OCI-LY3 (cell line): ENCODE measurements at regions not wholly inside any gene's neighbourhood (a gene's known extent, or its start where the extent isn't known, plus 50 kb on each side); places are given as distances from the start of the nearest gene placed in this dataset.

ENCODE experiments used
- H2AFZ ChIP-seq: fragments of 200-600, 300-600 bp; shearing (Covaris generic); 2 replicates; pipeline ENCODE4 v1.6.0; 2014; ENCODE audit warnings: antibody characterized with exemption, low read depth, low read length
- H3K27ac ChIP-seq: fragments of 200-600, 300-600 bp; sonication (generic); 2 replicates; pipeline ENCODE4 v1.5.1; 2014; ENCODE audit warnings: mild to moderate bottlenecking, low read length, moderate library complexity, mixed read lengths
- H3K27me3 ChIP-seq: fragments of 200-600, 300-600 bp; sonication (generic); 2 replicates; pipeline ENCODE4 v1.6.1; 2014; ENCODE audit warnings: low read depth, low read length, mixed read lengths
- H3K36me3 ChIP-seq: fragments of 200-600, 300-600 bp; sonication (generic); replicated peaks from 2 replicates; pipeline ENCODE3; 2014; ENCODE audit warnings: low read depth, low read length, mixed read lengths
- H3K4me1 ChIP-seq: fragments of 300-600, 200-600 bp; sonication (generic); 2 replicates; pipeline ENCODE4 v1.6.1; 2014; ENCODE audit warnings: low read length, mixed read lengths
- H3K4me2 ChIP-seq: fragments of 200-600, 300-600 bp; sonication (generic); 2 replicates; pipeline ENCODE4 v1.6.1; 2014; ENCODE audit warnings: low read length, mixed read lengths
- H3K4me3 ChIP-seq: fragments of 300-600, 200-600 bp; sonication (generic); 2 replicates; pipeline ENCODE4 v1.5.1; 2014; ENCODE audit warnings: antibody characterized with exemption, mild to moderate bottlenecking, low read length, moderate library complexity
- H3K79me2 ChIP-seq: fragments of 300-600, 200-600 bp; shearing (Covaris generic); 2 replicates; pipeline ENCODE4 v1.6.1; 2014; ENCODE audit warnings: mild to moderate bottlenecking, low read length, mixed read lengths
- H3K9ac ChIP-seq: fragments of 300-600, 200-600 bp; shearing (Covaris generic); 2 replicates; pipeline ENCODE4 v1.6.0; 2014; ENCODE audit warnings: mild to moderate bottlenecking, low read length, moderate library complexity
- H3K9me3 ChIP-seq: fragments of 200-600, 300-600 bp; shearing (Covaris generic); 2 replicates; pipeline ENCODE4 v1.6.1; 2014; ENCODE audit warnings: low read length, mixed read lengths; ENCODE audit not compliant: insufficient read depth
- H4K20me1 ChIP-seq: fragments of 200-600, 300-600 bp; sonication (generic); 2 replicates; pipeline ENCODE4 v1.6.1; 2016; ENCODE audit warnings: low read length, mixed read lengths; ENCODE audit not compliant: insufficient read depth
- CTCF ChIP-seq: fragments of 200-600, 300-600 bp; sonication (generic); IDR thresholded peaks from 2 replicates; pipeline ENCODE4 v1.5.1; 2014; ENCODE audit warnings: antibody characterized with exemption, low read length, low read depth
- EZH2phosphoT487 ChIP-seq: fragments of 200-600 bp; shearing (Covaris generic); IDR thresholded peaks from 2 replicates; pipeline ENCODE4 v1.6.1; 2018; ENCODE audit warnings: antibody characterized with exemption, mixed run types, low read depth

GRCh38 chr13:73473016-73473415 is 414.2 kb downstream of the KLF5 start:
- Histone ChIP-seq H3K36me3 (no peaks in the 10 kb centered on the region), H3K4me3 (no peak overlapping the region), H3K27ac (no peak overlapping the region), H3K27me3 (no peaks in the 10 kb centered on the region), H2AFZ (no peak overlapping the region), H3K4me1 (no peaks in the 10 kb centered on the region), H3K9me3 (no peaks in the 10 kb centered on the region), H3K9ac (no peak overlapping the region), H4K20me1 (no peaks in the 10 kb centered on the region), H3K79me2 (no peaks in the 10 kb centered on the region), H3K4me2 (no peak overlapping the region)
- no peak for TF ChIP-seq CTCF
- no peak for TF ChIP-seq EZH2phosphoT487

- Histone ChIP-seq H3K9ac (no peak overlapping the region), H3K4me3 (no peak overlapping the region), H3K27ac (no peak overlapping the region), H3K4me1 (no peaks in the 10 kb centered on the region), H2AFZ (no peak overlapping the region), H3K79me2 (no peaks in the 10 kb centered on the region), H3K4me2 (no peak overlapping the region), H3K9me3 (no peaks in the 10 kb centered on the region), H3K27me3 (no peaks in the 10 kb centered on the region), H4K20me1 (no peaks in the 10 kb centered on the region), H3K36me3 (no peaks in the 10 kb centered on the region)
- TF ChIP-seq EZH2phosphoT487 (no peak), CTCF (no peak)
These were observed 408.3 kb downstream of the KLF5 start for GRCh38 chr13:73467125-73467524.

GRCh38 chr13:73466561-73466960 is 407.8 kb downstream of the KLF5 start:
- Histone ChIP-seq H3K36me3 (no peaks in the 10 kb centered on the region), H3K27me3 (no peaks in the 10 kb centered on the region), H3K4me3 (no peak overlapping the region), H3K27ac (no peak overlapping the region), H3K9me3 (no peaks in the 10 kb centered on the region), H3K4me1 (no peaks in the 10 kb centered on the region), H4K20me1 (no peaks in the 10 kb centered on the region), H3K4me2 (no peak overlapping the region), H2AFZ (no peak overlapping the region), H3K9ac (no peak overlapping the region), H3K79me2 (no peaks in the 10 kb centered on the region)
- TF ChIP-seq EZH2phosphoT487: no peak
- TF ChIP-seq CTCF: no peak

- Histone ChIP-seq H3K27me3 (no peaks in the 10 kb centered on the region), H2AFZ (no peak overlapping the region), H3K4me3 (no peak overlapping the region), H3K4me1 (no peaks in the 10 kb centered on the region), H3K4me2 (no peak overlapping the region), H3K9me3 (no peaks in the 10 kb centered on the region), H3K27ac (no peak overlapping the region), H3K79me2 (no peaks in the 10 kb centered on the region), H3K36me3 (no peaks in the 10 kb centered on the region), H3K9ac (no peak overlapping the region), H4K20me1 (no peaks in the 10 kb centered on the region)
- no peak for TF ChIP-seq EZH2phosphoT487
- TF ChIP-seq CTCF: no peak
These were observed 406.8 kb downstream of the KLF5 start for GRCh38 chr13:73465617-73465971.
